GM19351 (cell line): ENCODE measurements at regions not wholly inside any gene's neighbourhood (a gene's known extent, or its start where the extent isn't known, plus 50 kb on each side); places are given as distances from the start of the nearest gene placed in this dataset.
"Not testable (repeated sequence)": the region's sequence is repeated elsewhere in the genome, so short reads cannot be mapped to it uniquely, and the experiment has no call there.

ENCODE experiments used
- ATAC-seq: cut with Tn5 transposase; IDR thresholded peaks from one replicate; pipeline ENCODE4 v1.9.1; 2021; ENCODE audit warnings: mild to moderate bottlenecking, moderate library complexity; ENCODE audit not compliant: unreplicated experiment

DNA sequence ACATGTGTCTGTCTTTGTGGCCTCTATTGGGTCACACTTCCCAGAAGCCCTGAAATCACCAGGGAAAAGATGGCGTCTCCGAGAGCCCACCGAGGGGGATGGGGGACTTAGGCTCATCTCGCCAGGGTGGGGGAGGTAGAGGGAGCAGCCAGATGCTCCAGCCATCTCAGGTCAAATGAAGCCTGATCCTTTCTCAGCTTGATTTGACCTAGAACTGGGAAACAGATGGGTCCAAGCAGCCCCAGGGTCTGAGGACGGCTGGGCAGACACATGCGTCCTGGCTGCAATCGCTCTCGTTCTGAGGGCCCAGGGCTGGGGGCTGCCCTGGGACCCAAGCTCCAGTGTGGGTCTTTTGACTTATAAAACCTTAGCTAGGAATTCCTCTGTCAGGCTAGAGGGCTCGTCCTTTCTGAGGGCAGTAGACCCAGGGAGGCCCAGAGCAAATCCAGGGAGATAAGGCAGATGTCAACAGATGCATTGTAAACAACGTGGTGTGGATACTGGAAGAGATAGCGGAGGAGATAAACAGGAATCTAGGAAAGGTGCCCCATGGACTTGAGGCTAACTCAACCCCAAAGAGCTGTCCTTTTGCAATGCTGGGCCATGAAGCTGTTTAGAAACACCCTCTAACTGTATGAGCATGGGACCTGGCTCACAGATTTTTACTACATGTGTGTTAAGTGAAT is 127.7 kb downstream of the MYCN start:
- no peak for ATAC-seq

GRCh38 chr2:16067444-16067843 is 127.1 kb downstream of the MYCN start:
- no peak for ATAC-seq

- ATAC-seq = no peak
Measured at GRCh38 chr2:16067037-16067406, 126.7 kb downstream of the MYCN start.

DNA sequence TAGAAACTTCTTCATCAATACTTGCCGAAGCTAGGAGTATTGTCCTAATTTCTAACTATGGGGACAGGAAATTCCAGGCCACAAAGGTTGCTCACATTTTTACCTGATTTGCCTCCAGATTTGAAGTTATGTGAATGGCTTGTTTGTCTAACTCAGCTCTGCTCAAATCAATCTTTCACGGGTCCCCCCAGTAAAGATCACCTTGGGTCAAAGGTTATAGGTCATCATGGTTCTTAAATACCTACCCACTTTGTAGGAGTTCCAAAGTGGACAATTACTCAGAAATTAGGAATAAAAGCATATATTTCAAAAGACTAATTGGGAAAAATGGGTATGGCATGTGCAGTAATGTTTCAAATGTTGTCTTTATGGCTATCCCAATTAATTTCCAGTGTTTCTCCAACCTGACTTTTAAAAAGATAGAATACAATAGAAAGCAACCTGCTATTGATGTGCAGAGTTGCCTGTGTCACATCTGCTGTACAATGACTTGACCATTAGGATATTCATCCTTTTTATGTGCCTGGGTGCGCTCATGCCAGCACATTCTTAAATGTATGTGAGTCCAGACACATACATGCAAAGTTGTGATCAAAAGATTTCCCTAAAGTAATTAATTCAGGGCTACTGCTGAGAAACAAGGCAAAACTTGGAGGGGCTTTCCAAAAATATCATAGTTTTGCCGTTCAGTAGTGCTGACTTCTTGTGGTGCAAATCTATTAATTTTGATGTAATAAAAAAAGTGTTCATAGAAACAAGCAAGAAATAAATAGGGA is 126.1 kb downstream of the MYCN start:
- no peak for ATAC-seq

- not testable (repeated sequence) for ATAC-seq
Measured at GRCh38 chr2:16065272-16066069, 125.1 kb downstream of the MYCN start.

GRCh38 chr2:16064745-16065144 is 124.4 kb downstream of the MYCN start:
- no peak for ATAC-seq

DNA sequence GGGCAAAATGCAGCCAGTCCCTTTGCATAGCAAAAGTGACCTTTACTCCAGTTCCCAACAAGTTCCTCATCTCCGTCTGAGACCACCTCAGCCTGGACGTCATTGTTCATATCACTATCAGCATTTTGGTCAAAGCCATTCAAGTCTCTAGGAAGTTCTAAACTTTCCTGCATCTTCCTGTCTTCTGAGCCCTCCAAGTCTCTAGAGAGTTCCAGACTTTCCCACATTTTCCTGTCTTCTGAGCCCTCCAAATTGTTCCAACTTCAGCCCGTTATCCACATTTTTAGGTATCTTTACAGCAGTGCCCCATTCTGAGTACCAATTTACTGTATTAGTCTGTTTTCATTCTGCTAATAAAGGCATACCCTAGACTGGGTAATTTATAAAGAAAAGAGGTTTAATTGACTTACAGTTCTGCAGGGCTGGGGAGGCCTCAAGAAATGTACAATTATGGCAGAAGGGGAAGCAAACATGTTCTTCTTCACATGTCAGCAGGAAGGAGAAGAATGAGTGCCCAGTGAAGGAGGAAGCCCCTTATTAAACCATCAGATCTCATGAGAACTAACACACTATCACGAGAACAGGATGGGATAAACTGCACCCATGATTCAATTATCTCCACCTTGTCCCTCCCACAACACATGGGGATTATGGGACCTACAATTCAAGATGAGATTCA is 123.7 kb downstream of the MYCN start:
- ATAC-seq = no peak

- no peak for ATAC-seq
Measured at GRCh38 chr2:16063251-16063850, 123.0 kb downstream of the MYCN start.

DNA sequence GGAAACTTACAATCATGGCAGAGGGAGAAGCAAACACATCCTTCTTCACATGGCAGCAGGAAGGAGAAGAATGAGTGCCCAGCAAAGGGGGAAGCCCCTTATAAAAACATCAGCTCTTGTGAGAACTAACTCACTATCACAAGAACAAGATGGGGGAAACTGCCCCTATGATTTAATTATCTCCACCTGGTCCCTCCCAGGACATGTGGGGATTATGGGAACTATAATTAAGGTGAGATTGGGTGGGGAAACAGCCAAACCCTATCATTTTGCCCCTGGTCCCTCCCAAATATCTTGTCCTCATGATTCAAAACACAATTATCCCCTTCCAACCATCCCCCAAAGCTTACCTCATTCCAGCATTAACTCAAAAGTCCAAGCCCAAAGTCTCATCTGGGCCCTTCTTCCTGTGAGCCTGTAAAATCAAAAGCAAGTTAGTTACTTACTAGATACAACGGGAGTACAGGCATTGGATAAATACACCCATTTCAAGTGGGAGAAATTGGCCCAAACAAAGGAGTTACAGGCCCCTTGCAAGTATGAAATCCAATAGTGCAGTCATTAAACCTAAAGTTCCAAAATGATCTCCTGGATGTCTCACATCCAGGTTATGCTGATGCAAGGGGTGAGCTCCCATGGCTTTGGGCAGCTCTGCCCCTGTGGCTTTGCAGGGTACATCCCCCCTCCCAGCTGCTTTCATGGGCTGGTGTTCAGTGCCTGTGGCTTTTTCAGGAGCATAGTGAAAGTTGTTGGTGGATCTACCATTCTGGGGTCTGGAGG is 122.3 kb downstream of the MYCN start:
- ATAC-seq = no peak

GRCh38 chr2:16061441-16062217 is 121.3 kb downstream of the MYCN start:
- ATAC-seq = no peak

DNA sequence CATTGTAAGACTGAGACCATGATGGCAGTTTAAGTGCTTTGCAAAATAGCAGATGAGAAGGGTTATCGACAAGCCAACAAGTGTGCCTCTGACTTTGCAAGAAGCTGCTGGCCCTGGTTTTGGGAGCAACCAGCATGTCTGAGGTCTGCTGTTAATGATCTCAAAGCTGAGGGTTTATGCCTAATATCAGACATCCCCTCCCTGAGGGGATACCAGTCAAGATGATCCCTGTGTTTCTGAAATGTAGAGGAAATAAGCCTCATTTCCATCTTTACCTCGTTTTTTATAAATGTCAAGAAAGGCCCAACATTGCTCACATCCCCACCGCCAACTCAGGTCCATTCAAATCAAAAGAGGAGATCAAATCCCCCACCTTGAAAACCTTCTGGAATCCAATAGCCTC is 120.6 kb downstream of the MYCN start:
- no peak for ATAC-seq

GRCh38 chr2:16060125-16060935 is 120.0 kb downstream of the MYCN start:
- no peak for ATAC-seq

DNA sequence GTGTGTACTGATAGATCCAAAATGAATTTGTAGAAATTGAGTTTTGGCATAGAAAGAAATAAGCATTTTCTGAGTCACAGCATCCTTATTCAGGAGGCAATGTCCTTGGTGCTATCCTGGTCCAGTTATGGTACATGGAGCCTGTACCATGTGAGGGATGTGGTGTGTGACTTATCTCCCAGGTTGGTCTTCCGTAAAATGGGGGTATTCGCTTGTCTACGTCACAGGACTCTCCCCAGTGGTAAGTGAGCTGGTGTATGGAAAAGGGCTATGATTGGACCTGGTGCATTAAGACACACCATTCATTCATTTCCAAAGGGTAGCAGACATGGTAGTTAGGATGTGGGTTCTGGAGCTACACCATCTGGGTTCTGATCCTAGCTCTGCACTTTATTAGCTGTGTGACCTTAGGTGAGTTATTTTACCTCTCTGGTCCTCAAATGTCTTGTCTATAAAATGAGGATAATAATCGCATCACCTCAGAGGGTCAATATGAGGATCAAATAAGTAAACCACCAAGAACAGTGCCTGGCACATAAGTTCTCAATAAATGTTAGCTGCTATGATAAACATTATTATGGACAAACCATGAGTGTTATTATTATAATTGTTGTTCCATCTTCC is 119.2 kb downstream of the MYCN start:
- no peak for ATAC-seq

DNA sequence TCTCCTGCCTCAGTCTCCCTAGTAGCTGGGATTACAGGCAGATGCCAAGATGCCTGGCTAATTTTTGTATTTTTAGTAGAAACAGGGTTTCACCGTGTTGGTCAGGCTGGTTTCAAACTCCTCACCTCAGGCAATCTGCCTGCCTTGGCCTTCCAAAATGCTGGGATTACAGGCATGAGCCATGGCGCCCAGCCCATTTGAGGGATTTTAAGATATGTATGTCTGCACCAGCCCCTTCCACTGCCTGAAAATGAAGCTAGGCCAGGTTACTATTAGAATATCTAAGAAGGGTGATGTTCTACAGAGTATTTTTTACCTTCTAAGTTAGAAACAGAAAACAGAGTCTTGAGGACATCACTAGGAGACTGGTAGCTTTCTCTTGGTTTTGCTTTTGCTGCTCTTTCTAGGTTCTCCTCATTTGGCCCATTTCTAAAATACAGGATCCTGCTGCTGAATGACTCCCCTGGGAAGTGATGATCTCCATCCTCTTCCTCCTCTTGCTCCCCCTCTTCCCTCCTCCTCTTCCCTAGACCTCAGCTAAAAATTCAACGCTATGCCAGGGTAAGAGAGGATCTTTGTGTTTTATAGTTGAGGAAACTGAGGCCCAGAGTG is 118.5 kb downstream of the MYCN start:
- no peak for ATAC-seq

- no peak for ATAC-seq
Measured at GRCh38 chr2:16058256-16058655, 117.9 kb downstream of the MYCN start.

DNA sequence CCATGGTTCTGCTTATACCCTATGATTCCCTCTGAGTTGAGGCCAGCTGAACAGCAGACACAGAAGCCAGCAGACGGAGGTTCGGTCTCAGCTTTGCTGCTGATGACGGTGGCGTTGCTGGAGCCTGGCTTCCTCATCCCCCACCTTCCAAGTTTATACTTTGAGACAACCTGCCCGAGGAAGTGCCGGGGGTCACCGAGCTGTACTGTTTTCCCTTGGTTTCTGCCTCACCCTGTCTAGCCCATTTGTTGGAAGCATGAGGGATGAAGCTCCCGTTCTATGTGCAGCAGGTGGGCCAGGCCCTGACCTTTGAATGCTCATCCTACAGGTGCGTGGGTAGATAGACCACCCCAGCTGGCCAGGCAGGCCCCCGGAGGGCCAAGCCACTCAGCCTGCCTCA is 117.3 kb downstream of the MYCN start:
- no peak for ATAC-seq

DNA sequence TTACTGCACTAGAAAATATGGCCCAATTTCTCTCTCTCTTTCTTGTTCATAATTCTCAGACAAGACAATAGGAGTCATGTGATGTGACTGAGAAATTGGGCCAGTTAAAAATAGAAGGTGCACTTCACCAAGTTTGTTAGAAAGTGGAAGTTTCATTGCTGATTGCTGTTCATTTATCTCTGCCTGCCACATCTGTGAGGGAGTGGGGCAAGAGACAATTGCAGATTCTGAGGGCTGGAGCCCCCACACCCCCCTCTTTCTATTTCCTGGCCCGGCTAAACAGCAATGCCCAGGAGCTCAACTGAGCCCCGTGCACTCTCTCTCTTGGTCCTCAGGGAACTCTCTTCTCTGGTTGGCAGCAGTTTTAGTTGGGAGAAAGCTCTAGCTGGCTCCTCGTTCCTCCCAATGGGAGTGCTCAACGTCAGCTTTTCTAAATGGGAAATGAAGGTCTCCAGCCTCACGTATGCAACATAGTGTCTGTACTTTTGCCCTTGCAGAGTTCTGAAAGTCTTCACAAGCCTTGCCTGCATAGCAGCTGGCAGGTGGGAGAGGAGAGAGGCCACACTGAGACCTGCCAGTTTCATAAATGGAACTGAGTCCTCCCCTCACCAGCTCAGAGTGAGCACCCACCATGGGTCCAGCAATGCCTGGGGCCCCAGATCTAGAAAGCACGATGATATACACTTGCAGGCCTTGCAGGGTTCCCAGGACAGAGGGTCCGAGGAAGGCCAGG is 115.7 kb downstream of the MYCN start:
- ATAC-seq = peak; percentile 87
